DND-41 (cell line): ENCODE measurements at regions not wholly inside any gene's neighbourhood (a gene's known extent, or its start where the extent isn't known, plus 50 kb on each side); places are given as distances from the start of the nearest gene placed in this dataset.

Experiments used
- CTCF ChIP-seq: IDR thresholded peaks from 2 replicates; pipeline ENCODE4 v1.5.1; 2012; ENCODE audit warnings: borderline replicate concordance, low read length, moderate library complexity, mild to moderate bottlenecking; ENCODE audit not compliant: poor library complexity, severe bottlenecking; ENCODE audit errors: extremely low read depth
- EZH2 ChIP-seq: IDR thresholded peaks from 3 replicates; pipeline ENCODE4 v1.6.1; 2012; ENCODE audit warnings: borderline replicate concordance, low read depth, mild to moderate bottlenecking, moderate library complexity, low read length, inconsistent platforms; ENCODE audit not compliant: severe bottlenecking

- TF ChIP-seq CTCF: no peak
- TF ChIP-seq EZH2: no peak
Measured at GRCh38 chr4:123830930-123831329, 434.3 kb downstream of the SPRY1 start.
